PC-9 (cell line): ENCODE measurements at regions not wholly inside any gene's neighbourhood (a gene's known extent, or its start where the extent isn't known, plus 50 kb on each side); places are given as distances from the start of the nearest gene placed in this dataset.

Experiments
- BruUV-seq: library from RNA; stranded (reverse); fragments of 400-500 nt; replicated peaks from 2 replicates; lab custom pipeline; 2021; lab: Mats Ljungman, UMichigan
- CTCF ChIA-PET: fragments of 300-600 bp; sonication (Branson Sonifier 250); formaldehyde crosslinking; loops from one replicate; lab custom pipeline; 2022; ENCODE audit warnings: antibody characterized with exemption; lab: Charles Lee
- POLR2A ChIA-PET: fragments of 300-600 bp; sonication (Branson Sonifier 250); formaldehyde crosslinking; loops from one replicate; lab custom pipeline; 2022; ENCODE audit warnings: antibody characterized with exemption; ENCODE audit not compliant: unreplicated experiment; lab: Charles Lee
- DNase-seq, 2 experiments: peaks; one replicate each; pipeline versions ENCODE4 v3.0.0 to v3.0.0-alpha.2; 2015 to 2022; ENCODE audit warnings: mixed read lengths in 1 of 2
- H2AFZ ChIP-seq: fragments of 200-600 bp; sonication (generic); 2 replicates; pipeline ENCODE4 v1.8.1; 2017; ENCODE audit warnings: antibody characterized with exemption
- H3F3A ChIP-seq: fragments of 200-600 bp; sonication (generic); 2 replicates; pipeline ENCODE4 v1.8.1; 2017; ENCODE audit warnings: antibody characterized with exemption, mild to moderate bottlenecking, low read depth; ENCODE audit not compliant: insufficient read depth
- H3K27ac ChIP-seq: fragments of 200-600 bp; sonication (generic); 2 replicates; pipeline ENCODE4 v1.6.1; 2016; ENCODE audit warnings: mixed run types
- H3K27me3 ChIP-seq: fragments of 200-600 bp; sonication (generic); 2 replicates; pipeline ENCODE4 v1.6.1; 2016; ENCODE audit warnings: low read depth, mixed run types; ENCODE audit not compliant: insufficient read depth
- H3K36me3 ChIP-seq: fragments of 200-600 bp; sonication (generic); 2 replicates; pipeline ENCODE4 v1.6.1; 2016; ENCODE audit warnings: low read depth, mixed run types
- H3K4me1 ChIP-seq: fragments of 200-600 bp; sonication (generic); replicated peaks from 2 replicates; pipeline ENCODE4 v1.6.1; 2016; ENCODE audit warnings: mixed run types; ENCODE audit not compliant: insufficient read depth
- H3K4me2 ChIP-seq: fragments of 200-600 bp; sonication (generic); 2 replicates; pipeline ENCODE4 v1.6.1; 2017; ENCODE audit warnings: mixed run types
- H3K4me3 ChIP-seq: fragments of 200-600 bp; sonication (generic); 2 replicates; pipeline ENCODE4 v1.6.1; 2016; ENCODE audit warnings: mixed run types
- H3K79me2 ChIP-seq: fragments of 200-600 bp; sonication (generic); 2 replicates; pipeline ENCODE4 v1.6.1; 2017; ENCODE audit warnings: low read depth, mixed run types
- H3K9me2 ChIP-seq: fragments of 200-600 bp; sonication (generic); 2 replicates; pipeline ENCODE4 v1.8.1; 2017; ENCODE audit warnings: mild to moderate bottlenecking; ENCODE audit not compliant: insufficient read depth
- H3K9me3 ChIP-seq: fragments of 200-600 bp; sonication (generic); 2 replicates; pipeline ENCODE4 v1.8.1; 2016; ENCODE audit warnings: low read depth; ENCODE audit not compliant: insufficient read depth
- H4K20me1 ChIP-seq: fragments of 200-600 bp; sonication (generic); 2 replicates; pipeline ENCODE4 v1.8.1; 2017; ENCODE audit not compliant: insufficient read depth
- EZH2 ChIP-seq: fragments of 200-600 bp; sonication (generic); IDR thresholded peaks from 2 replicates; pipeline ENCODE4 v1.8.0; 2017; ENCODE audit warnings: antibody characterized with exemption, low read depth
- intact Hi-C: fragments of 100-400 bp; cut with micrococcal nuclease; formaldehyde crosslinking; loops from one replicate; pipeline ENCODE4 v1.10.0; 2022; ENCODE audit not compliant: unreplicated experiment
- TF ChIP-seq, protein P1 (sequence below): fragments of 200-600 bp; sonication (generic); conservative IDR thresholded peaks from 2 replicates; pipeline ENCODE4 v1.6.1; 2017; ENCODE audit warnings: mixed run types, antibody characterized with exemption, mild to moderate bottlenecking, moderate library complexity

DNA sequence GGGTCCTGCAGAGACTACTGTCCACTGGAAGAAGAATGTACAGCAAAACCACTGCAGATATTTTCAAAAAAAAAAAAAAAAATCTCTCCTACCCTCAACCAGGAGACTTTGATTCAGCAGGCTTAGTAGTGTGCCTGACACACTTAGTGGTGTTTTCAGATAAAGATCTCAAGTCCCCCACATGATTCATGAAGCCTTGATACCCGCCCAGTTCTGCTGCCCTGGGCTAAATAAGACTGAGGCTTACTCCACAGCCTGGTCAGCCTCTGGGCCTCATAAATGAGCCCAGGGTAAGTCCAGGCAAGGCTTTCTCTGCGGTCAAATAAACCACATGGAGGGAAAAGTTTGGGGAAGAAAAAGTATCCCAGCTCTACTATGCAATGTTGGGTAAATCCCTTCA lies 222.1 kb upstream of the ARID1B start:
- H3K4me1 ChIP-seq, result no peaks in the 10 kb centered on the region
- no peak overlapping the region for H2AFZ ChIP-seq
- no TSS peak for BruUV-seq
- ChIA-PET POLR2A (no interaction called here), CTCF (no interaction called here)
- H4K20me1 ChIP-seq, result no peaks in the 10 kb centered on the region
- no peak for DNase-seq
- TF ChIP-seq, protein P1, sequence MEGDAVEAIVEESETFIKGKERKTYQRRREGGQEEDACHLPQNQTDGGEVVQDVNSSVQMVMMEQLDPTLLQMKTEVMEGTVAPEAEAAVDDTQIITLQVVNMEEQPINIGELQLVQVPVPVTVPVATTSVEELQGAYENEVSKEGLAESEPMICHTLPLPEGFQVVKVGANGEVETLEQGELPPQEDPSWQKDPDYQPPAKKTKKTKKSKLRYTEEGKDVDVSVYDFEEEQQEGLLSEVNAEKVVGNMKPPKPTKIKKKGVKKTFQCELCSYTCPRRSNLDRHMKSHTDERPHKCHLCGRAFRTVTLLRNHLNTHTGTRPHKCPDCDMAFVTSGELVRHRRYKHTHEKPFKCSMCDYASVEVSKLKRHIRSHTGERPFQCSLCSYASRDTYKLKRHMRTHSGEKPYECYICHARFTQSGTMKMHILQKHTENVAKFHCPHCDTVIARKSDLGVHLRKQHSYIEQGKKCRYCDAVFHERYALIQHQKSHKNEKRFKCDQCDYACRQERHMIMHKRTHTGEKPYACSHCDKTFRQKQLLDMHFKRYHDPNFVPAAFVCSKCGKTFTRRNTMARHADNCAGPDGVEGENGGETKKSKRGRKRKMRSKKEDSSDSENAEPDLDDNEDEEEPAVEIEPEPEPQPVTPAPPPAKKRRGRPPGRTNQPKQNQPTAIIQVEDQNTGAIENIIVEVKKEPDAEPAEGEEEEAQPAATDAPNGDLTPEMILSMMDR, result no peak
- TF ChIP-seq EZH2, result no peak
- H3K4me3 ChIP-seq, result no peak overlapping the region
- H3F3A ChIP-seq, result no peaks in the 10 kb centered on the region
- H3K4me2 ChIP-seq, result no peak overlapping the region
- no peaks in the 10 kb centered on the region for H3K9me3 ChIP-seq
- H3K9me2 ChIP-seq, result no peaks in the 10 kb centered on the region
- H3K27me3 ChIP-seq, result no peaks in the 10 kb centered on the region
- H3K27ac ChIP-seq, result no peak overlapping the region
- H3K36me3 ChIP-seq, result no peaks in the 10 kb centered on the region
- H3K79me2 ChIP-seq, result no peaks in the 10 kb centered on the region
- intact Hi-C loops, result no loop called here

DNA sequence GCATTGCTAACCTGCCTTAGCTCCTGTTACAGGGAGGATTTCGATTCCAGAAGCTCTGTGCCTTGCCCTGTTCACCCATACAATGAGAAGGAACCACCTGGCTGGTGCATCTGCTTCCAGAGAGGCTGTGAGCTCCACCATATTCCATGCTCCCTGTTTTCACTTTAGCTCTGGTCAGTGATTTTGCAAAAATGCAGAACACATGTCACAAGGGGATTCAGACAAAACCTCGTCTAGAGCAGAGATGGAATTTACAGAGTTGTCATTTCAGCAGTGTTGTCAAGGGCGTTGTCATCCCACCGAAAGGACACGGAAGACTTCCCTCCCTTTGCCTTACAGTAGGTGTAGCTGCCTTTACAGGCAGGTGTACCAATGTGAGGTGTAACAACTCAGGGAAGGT lies 223.0 kb upstream of the ARID1B start:
- Histone ChIP-seq H3K27me3 (no peaks in the 10 kb centered on the region), H3K4me1 (no peaks in the 10 kb centered on the region), H4K20me1 (no peaks in the 10 kb centered on the region), H3K36me3 (no peaks in the 10 kb centered on the region), H3F3A (no peaks in the 10 kb centered on the region), H3K9me2 (no peaks in the 10 kb centered on the region), H2AFZ (no peak overlapping the region), H3K9me3 (no peaks in the 10 kb centered on the region), H3K27ac (no peak overlapping the region), H3K4me3 (no peak overlapping the region), H3K4me2 (no peak overlapping the region), H3K79me2 (no peaks in the 10 kb centered on the region)
- TF ChIP-seq, protein P1, result no peak
- no peak for TF ChIP-seq EZH2
- CTCF ChIA-PET, result no interaction called here
- no TSS peak for BruUV-seq
- intact Hi-C loops, result no loop called here
- DNase-seq, result no peak
- POLR2A ChIA-PET, result no interaction called here

DNA sequence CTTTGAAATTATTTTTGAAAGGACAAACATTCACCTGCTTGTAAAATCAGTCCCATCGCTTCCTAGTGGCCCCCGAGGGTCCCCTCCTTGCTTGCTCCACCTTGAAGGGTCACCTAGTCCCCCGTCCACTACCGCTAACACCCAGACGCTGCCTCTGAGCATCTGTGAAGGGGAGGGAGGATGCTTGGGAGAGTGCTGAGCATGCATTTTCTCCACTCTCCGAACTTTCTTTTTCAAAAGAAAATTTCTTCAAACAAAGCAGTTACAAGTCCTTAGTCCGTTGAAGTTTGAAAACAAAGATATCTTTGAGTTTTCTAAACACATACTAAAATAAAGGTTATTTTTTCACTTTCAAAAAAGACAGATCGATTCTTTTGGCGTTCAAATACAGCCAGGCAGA lies 224.3 kb upstream of the ARID1B start:
- Histone ChIP-seq H3K4me2 (no peak overlapping the region), H3K4me3 (no peak overlapping the region), H3F3A (no peaks in the 10 kb centered on the region), H2AFZ (no peak overlapping the region), H3K27me3 (no peaks in the 10 kb centered on the region), H3K79me2 (no peaks in the 10 kb centered on the region), H4K20me1 (no peaks in the 10 kb centered on the region), H3K4me1 (no peaks in the 10 kb centered on the region), H3K9me2 (no peaks in the 10 kb centered on the region), H3K9me3 (no peaks in the 10 kb centered on the region), H3K27ac (no peak overlapping the region), H3K36me3 (no peaks in the 10 kb centered on the region)
- intact Hi-C loops, result no loop called here
- DNase-seq, result no peak
- POLR2A ChIA-PET, result no interaction called here
- CTCF ChIA-PET, result no interaction called here
- BruUV-seq, result no TSS peak
- no peak for TF ChIP-seq EZH2
- TF ChIP-seq, protein P1, result no peak
